Kidney epithelial cell (primary cell): ENCODE measurements at regions not wholly inside any gene's neighbourhood (a gene's known extent, or its start where the extent isn't known, plus 50 kb on each side); places are given as distances from the start of the nearest gene placed in this dataset.

Experiments used
- DNase-seq: peaks from one replicate; pipeline ENCODE4 v3.0.0-alpha.2; 2010; ENCODE audit warnings: low read depth
- H3K27me3 ChIP-seq: 2 replicates; pipeline ENCODE4 v1.6.0; 2011; ENCODE audit warnings: low read length; ENCODE audit not compliant: control insufficient read depth, insufficient read depth
- H3K36me3 ChIP-seq: 2 replicates; pipeline ENCODE4 v1.5.1; 2011; ENCODE audit warnings: low read length; ENCODE audit not compliant: control insufficient read depth, insufficient read depth
- H3K4me3 ChIP-seq: 2 replicates; pipeline ENCODE4 v1.5.1; 2011; ENCODE audit warnings: low read depth, mild to moderate bottlenecking, control low read depth, low read length
- CTCF ChIP-seq: IDR thresholded peaks from 2 replicates; pipeline ENCODE4 v1.5.1; 2011; ENCODE audit warnings: mild to moderate bottlenecking, moderate library complexity, low read length, control low read depth, inconsistent platforms; ENCODE audit not compliant: insufficient read depth, poor library complexity, severe bottlenecking

- DNase-seq: no peak
- no peak overlapping the region for H3K4me3 ChIP-seq
- no peaks in the 10 kb centered on the region for H3K27me3 ChIP-seq
- no peak for TF ChIP-seq CTCF
- H3K36me3 ChIP-seq: no peaks in the 10 kb centered on the region
These were observed 169.5 kb downstream of the MYCN start for GRCh38 chr2:16109821-16110310.

GRCh38 chr2:16109368-16109820 is 169.0 kb downstream of the MYCN start:
- no peak for TF ChIP-seq CTCF
- H3K36me3 ChIP-seq: no peaks in the 10 kb centered on the region
- H3K27me3 ChIP-seq: no peaks in the 10 kb centered on the region
- H3K4me3 ChIP-seq: no peak overlapping the region
- DNase-seq: no peak

DNA sequence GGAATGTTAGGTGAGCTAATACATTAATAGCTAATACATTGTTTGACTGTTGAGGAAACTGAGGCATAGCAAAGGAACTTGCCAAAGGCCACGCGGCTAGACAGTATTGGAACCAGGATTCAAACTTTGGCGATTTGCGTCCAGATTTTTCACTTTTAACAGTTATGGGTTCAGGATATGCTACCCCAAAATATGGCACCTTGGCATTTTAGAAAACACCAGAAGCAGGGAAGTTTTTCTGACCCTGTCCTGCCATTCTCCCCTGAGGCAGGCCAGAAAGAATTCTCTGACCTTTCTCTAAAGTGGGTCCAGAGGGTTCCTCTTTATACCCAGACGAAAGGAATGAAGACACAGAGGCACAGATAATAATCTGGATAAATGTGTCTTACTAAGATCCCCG is 166.9 kb downstream of the MYCN start:
- TF ChIP-seq CTCF: no peak
- DNase-seq: no peak
- no peak overlapping the region for H3K4me3 ChIP-seq
- no peaks in the 10 kb centered on the region for H3K36me3 ChIP-seq
- no peaks in the 10 kb centered on the region for H3K27me3 ChIP-seq

DNA sequence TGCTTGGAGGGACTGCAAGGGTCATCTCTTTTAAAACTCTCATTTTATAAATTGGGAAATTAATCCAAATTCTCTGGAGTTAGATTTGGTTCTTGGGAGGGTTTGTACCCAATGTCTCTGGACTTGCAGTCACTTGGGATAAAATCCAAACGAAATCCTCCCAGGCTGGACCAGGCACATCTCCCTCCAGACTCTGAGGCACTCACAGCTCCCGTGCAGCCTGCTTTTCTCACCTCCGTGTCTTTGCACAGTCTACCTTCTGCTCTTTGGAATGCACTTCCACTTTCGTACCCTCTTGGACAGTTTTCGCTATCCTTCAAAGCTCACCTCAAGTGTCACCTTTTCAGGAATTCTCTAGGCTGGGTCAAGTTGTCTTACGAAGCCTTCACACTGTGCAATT is 166.3 kb downstream of the MYCN start:
- no peak for TF ChIP-seq CTCF
- no peaks in the 10 kb centered on the region for H3K36me3 ChIP-seq

GRCh38 chr2:16105669-16106281 is 165.4 kb downstream of the MYCN start:
- TF ChIP-seq CTCF: no peak
- DNase-seq: no peak
- Histone ChIP-seq H3K27me3 (no peaks in the 10 kb centered on the region), H3K36me3 (no peaks in the 10 kb centered on the region), H3K4me3 (no peak overlapping the region)

More for the DNA sequence above, 166.3 kb downstream of the MYCN start:
- Histone ChIP-seq H3K27me3 (no peaks in the 10 kb centered on the region), H3K4me3 (no peak overlapping the region)
- DNase-seq: no peak
